Urothelium cell line (cell line): ENCODE measurements at regions not wholly inside any gene's neighbourhood (a gene's known extent, or its start where the extent isn't known, plus 50 kb on each side); places are given as distances from the start of the nearest gene placed in this dataset.

ENCODE experiments used
- DNase-seq: peaks from one replicate; pipeline ENCODE4 v3.0.0; 2011; ENCODE audit warnings: low spot score, mixed read lengths
- FAIRE-seq: peaks from 2 replicates; lab custom pipeline; 2011; peaks lifted over from hg19 to GRCh38; lab: Jason Lieb, UNC

GRCh38 chr12:75587340-75588106 lies 76.1 kb upstream of the KRR1 start:
- DNase-seq (no peak), FAIRE-seq (no peak)

GRCh38 chr12:75585330-75585729 lies 73.9 kb upstream of the KRR1 start:
- DNase-seq = peak; percentile 13
- no peak for FAIRE-seq

GRCh38 chr12:75583355-75583754 lies 71.9 kb upstream of the KRR1 start:
- DNase-seq (no peak), FAIRE-seq (no peak)

- no peak for DNase-seq
- no peak for FAIRE-seq
Measured at GRCh38 chr12:75581515-75581914, 70.1 kb upstream of the KRR1 start.

- FAIRE-seq (no peak), DNase-seq (no peak)
Measured at GRCh38 chr12:75579552-75579951, 68.1 kb upstream of the KRR1 start.

- no peak for DNase-seq
- FAIRE-seq = no peak
Measured at GRCh38 chr12:75578546-75578945, 67.1 kb upstream of the KRR1 start.

- FAIRE-seq = no peak
- DNase-seq = no peak
Measured at GRCh38 chr12:75577812-75578211, 66.4 kb upstream of the KRR1 start.

GRCh38 chr12:75571656-75572205 lies 60.3 kb upstream of the KRR1 start:
- no peak for FAIRE-seq
- no peak for DNase-seq

- DNase-seq (no peak), FAIRE-seq (no peak)
Measured at GRCh38 chr12:75571204-75571603, 59.8 kb upstream of the KRR1 start.

GRCh38 chr12:75568801-75569200 lies 57.4 kb upstream of the KRR1 start:
- no peak for DNase-seq
- FAIRE-seq = no peak

GRCh38 chr12:75568393-75568792 lies 57.0 kb upstream of the KRR1 start:
- DNase-seq (no peak), FAIRE-seq (no peak)

GRCh38 chr12:75565795-75566194 lies 54.4 kb upstream of the KRR1 start:
- no peak for FAIRE-seq
- no peak for DNase-seq

GRCh38 chr12:75564852-75565251 lies 53.4 kb upstream of the KRR1 start:
- DNase-seq (no peak), FAIRE-seq (no peak)

GRCh38 chr12:75564398-75564797 lies 53.0 kb upstream of the KRR1 start:
- FAIRE-seq = no peak
- DNase-seq = no peak

GRCh38 chr12:75563351-75563750 lies 51.9 kb upstream of the KRR1 start:
- DNase-seq (no peak), FAIRE-seq (no peak)

- DNase-seq (no peak), FAIRE-seq (no peak)
Measured at GRCh38 chr12:75561921-75562320, 50.5 kb upstream of the KRR1 start.
